GM12878 (cell line): ENCODE measurements at regions not wholly inside any gene's neighbourhood (a gene's known extent, or its start where the extent isn't known, plus 50 kb on each side); places are given as distances from the start of the nearest gene placed in this dataset.

Experiments
- ATAC-seq: fragments of 200-7000 bp; cut with Tn5 transposase; 3 replicates; pipeline ENCODE4 v1.9.1; 2020; ENCODE audit warnings: mild to moderate bottlenecking, moderate library complexity
- BruUV-seq: library from RNA; stranded (reverse); fragments of 400-500 nt; replicated peaks from 2 replicates; lab custom pipeline; 2021; lab: Mats Ljungman, UMichigan
- CTCF ChIA-PET: fragments of 300-600 bp; sonication (Branson Sonifier 250); formaldehyde crosslinking; extraction: SDS; loops from one replicate; lab custom pipeline; 2021; ENCODE audit warnings: inconsistent platforms; lab: Yijun Ruan, JAX
- POLR2A ChIA-PET: fragments of 350-600 bp; formaldehyde crosslinking; extraction: SDS; loops from one replicate; lab custom pipeline; 2021; ENCODE audit warnings: inconsistent platforms; lab: Charles Lee
- RAD21 ChIA-PET: fragments of 300-600 bp; sonication (Branson Sonifier 250); formaldehyde crosslinking; loops from one replicate; lab custom pipeline; 2023; ENCODE audit warnings: antibody characterized with exemption; ENCODE audit not compliant: unreplicated experiment; lab: Charles Lee
- SMC1A ChIA-PET: fragments of 300-600 bp; sonication (Branson Sonifier 250); formaldehyde crosslinking; loops from one replicate; lab custom pipeline; 2023; ENCODE audit not compliant: unreplicated experiment, uncharacterized antibody; lab: Charles Lee
- DNase-seq: peaks from one replicate; pipeline ENCODE4 v3.0.0-alpha.2; 2011; ENCODE audit warnings: low read depth, low spot score
- FAIRE-seq: peaks from 3 replicates; lab custom pipeline; 2011; peaks lifted over from hg19 to GRCh38; lab: Jason Lieb, UNC
- H2AFZ ChIP-seq: 2 replicates; pipeline ENCODE4 v1.6.0; 2011; ENCODE audit warnings: low read depth, low read length, control low read depth; ENCODE audit not compliant: control insufficient read depth
- H3K27ac ChIP-seq: 2 replicates; pipeline ENCODE4 v1.5.1; 2011; ENCODE audit warnings: control low read depth; ENCODE audit not compliant: control insufficient read depth, insufficient read depth
- H3K27me3 ChIP-seq, 2 experiments: replicated peaks in 1 of 2; 2 replicates each; pipeline versions ENCODE4 v1.6.0 to v1.6.1; 2011; ENCODE audit warnings: low read length in 1 of 2; ENCODE audit not compliant: control insufficient read depth in 2 of 2, insufficient read depth in 2 of 2
- H3K36me3 ChIP-seq, 2 experiments: 2 replicates each; pipeline ENCODE4 v1.5.1; 2011; ENCODE audit warnings: low read length in 1 of 2; ENCODE audit not compliant: control insufficient read depth in 2 of 2, insufficient read depth in 2 of 2
- H3K4me1 ChIP-seq: 2 replicates; pipeline ENCODE4 v1.6.1; 2011; ENCODE audit warnings: mild to moderate bottlenecking, low read length, moderate library complexity, mixed read lengths; ENCODE audit not compliant: control insufficient read depth, insufficient read depth
- H3K4me2 ChIP-seq: 2 replicates; pipeline ENCODE4 v1.6.0; 2011; ENCODE audit warnings: control low read depth; ENCODE audit not compliant: control insufficient read depth, insufficient read depth
- H3K4me3 ChIP-seq: fragments of 200-600 bp; sonication (generic); 2 replicates; pipeline ENCODE4 v1.5.1; 2016
- H3K79me2 ChIP-seq: 2 replicates; pipeline ENCODE4 v1.6.0; 2011; ENCODE audit warnings: low read length; ENCODE audit not compliant: control insufficient read depth, insufficient read depth
- H3K9ac ChIP-seq: 2 replicates; pipeline ENCODE4 v1.8.0; 2011; ENCODE audit warnings: low read length, control low read depth, mixed read lengths; ENCODE audit not compliant: control insufficient read depth, insufficient read depth
- H3K9me3 ChIP-seq: replicated peaks from 3 replicates; pipeline ENCODE4 v1.5.1; 2011; ENCODE audit warnings: mild to moderate bottlenecking, low read length; ENCODE audit not compliant: control insufficient read depth, insufficient read depth
- H4K20me1 ChIP-seq: 2 replicates; pipeline ENCODE4 v1.6.0; 2011; ENCODE audit not compliant: control insufficient read depth, insufficient read depth
- BMI1 ChIP-seq: fragments of 450-650 bp; IDR thresholded peaks from 2 replicates; pipeline ENCODE4 v1.6.1; 2016; ENCODE audit warnings: mild to moderate bottlenecking, moderate library complexity, borderline replicate concordance
- BRCA1 ChIP-seq: IDR thresholded peaks from 2 replicates; pipeline ENCODE4 v1.6.1; 2011; ENCODE audit warnings: low read depth, low read length, improper control_type of control experiment
- FOXK2 ChIP-seq: fragments of 450-650 bp; IDR thresholded peaks from 2 replicates; pipeline ENCODE4 v1.6.1; 2017; ENCODE audit warnings: mild to moderate bottlenecking, moderate library complexity
- HDAC6 ChIP-seq: fragments of 200-600 bp; sonication (generic); IDR thresholded peaks from one replicate; pipeline ENCODE4 v1.8.0; 2017; ENCODE audit warnings: antibody characterized with exemption; ENCODE audit not compliant: unreplicated experiment
- MLLT1 ChIP-seq: fragments of 450-650 bp; IDR thresholded peaks from 2 replicates; pipeline ENCODE4 v1.6.1; 2016; ENCODE audit warnings: mild to moderate bottlenecking
- MTA3 ChIP-seq: IDR thresholded peaks from 2 replicates; pipeline ENCODE4 v1.6.1; 2012; ENCODE audit warnings: low read length, inconsistent platforms, borderline replicate concordance
- NR2C2 ChIP-seq: IDR thresholded peaks from 2 replicates; pipeline ENCODE4 v1.6.1; 2011; ENCODE audit warnings: borderline replicate concordance, low read depth; ENCODE audit not compliant: control insufficient read depth, insufficient read length
- PRDM15 ChIP-seq: fragments of 450-650 bp; formaldehyde crosslinking; IDR thresholded peaks from 2 replicates; pipeline ENCODE4 v1.4.0; 2020; ENCODE audit warnings: mild to moderate bottlenecking, moderate library complexity
- RAD51 ChIP-seq: fragments of 450-650 bp; IDR thresholded peaks from 2 replicates; pipeline ENCODE4 v1.6.1; 2016; ENCODE audit warnings: moderate library complexity, mild to moderate bottlenecking, inconsistent platforms
- SIN3A ChIP-seq: IDR thresholded peaks from 2 replicates; pipeline ENCODE4 v1.6.1; 2012; ENCODE audit warnings: low read depth, low read length, improper control_type of control experiment
- SMC3 ChIP-seq: IDR thresholded peaks from 2 replicates; pipeline ENCODE4 v1.6.1; 2011; ENCODE audit warnings: low read length, improper control_type of control experiment, borderline replicate concordance
- SP1 ChIP-seq: IDR thresholded peaks from one replicate; pipeline ENCODE4 v1.6.1; 2011; ENCODE audit warnings: low read depth, low read length
- TBL1XR1 ChIP-seq: IDR thresholded peaks from 2 replicates; pipeline ENCODE4 v1.6.1; 2012; ENCODE audit warnings: low read depth, low read length, improper control_type of control experiment
- TCF12 ChIP-seq: IDR thresholded peaks from 2 replicates; pipeline ENCODE4 v1.6.1; 2011; ENCODE audit warnings: low read depth, mild to moderate bottlenecking, low read length
- TCF7 ChIP-seq: IDR thresholded peaks from 2 replicates; pipeline ENCODE4 v1.6.1; 2014; ENCODE audit warnings: antibody characterized with exemption, borderline replicate concordance
- WGBS: methylation state at CpG from one replicate; pipeline ENCODE4 v1.1.6; 2016; ENCODE audit warnings: low lambda C conversion rate; ENCODE audit not compliant: insufficient replicate concordance, insufficient coverage; ENCODE audit errors: missing lambda C conversion rate; 5-methylcytosine and 5-hydroxymethylcytosine counted together
- in situ Hi-C: fragments of 300-500 bp; cut with MboI; formaldehyde crosslinking; loops from 9 replicates; pipeline ENCODE4 v1.14.3; 2018; ENCODE audit warnings: mixed read lengths
- intact Hi-C: fragments of 100-400 bp; cut with micrococcal nuclease; formaldehyde crosslinking; loops from one replicate; pipeline ENCODE4 v1.14.2; 2022; ENCODE audit not compliant: unreplicated experiment
- TF ChIP-seq, protein P1 (sequence below): fragments of 150-350 bp; IDR thresholded peaks from 2 replicates; pipeline ENCODE4 v1.6.1; 2014; ENCODE audit warnings: mild to moderate bottlenecking, low read depth, low read length

- TF ChIP-seq, protein P1, sequence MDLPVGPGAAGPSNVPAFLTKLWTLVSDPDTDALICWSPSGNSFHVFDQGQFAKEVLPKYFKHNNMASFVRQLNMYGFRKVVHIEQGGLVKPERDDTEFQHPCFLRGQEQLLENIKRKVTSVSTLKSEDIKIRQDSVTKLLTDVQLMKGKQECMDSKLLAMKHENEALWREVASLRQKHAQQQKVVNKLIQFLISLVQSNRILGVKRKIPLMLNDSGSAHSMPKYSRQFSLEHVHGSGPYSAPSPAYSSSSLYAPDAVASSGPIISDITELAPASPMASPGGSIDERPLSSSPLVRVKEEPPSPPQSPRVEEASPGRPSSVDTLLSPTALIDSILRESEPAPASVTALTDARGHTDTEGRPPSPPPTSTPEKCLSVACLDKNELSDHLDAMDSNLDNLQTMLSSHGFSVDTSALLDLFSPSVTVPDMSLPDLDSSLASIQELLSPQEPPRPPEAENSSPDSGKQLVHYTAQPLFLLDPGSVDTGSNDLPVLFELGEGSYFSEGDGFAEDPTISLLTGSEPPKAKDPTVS, result no peak
- TF ChIP-seq MLLT1 (no peak), RAD51 (no peak), NR2C2 (no peak), BMI1 (no peak), SP1 (no peak), TBL1XR1 (no peak)
These were observed 119.1 kb upstream of the SLC25A36 start (continued) for GRCh38 chr3:140822401-140823047.

GRCh38 chr3:140823106-140823505 is 118.5 kb upstream of the SLC25A36 start:
- no TSS peak for BruUV-seq
- H3K9me3 ChIP-seq, result no peaks in the 10 kb centered on the region
- ChIA-PET CTCF (no interaction called here), POLR2A (no interaction called here), SMC1A (no interaction called here), RAD21 (no interaction called here)
- no peaks in the 10 kb centered on the region for H3K27me3 ChIP-seq
- in situ Hi-C loops (no loop called here), intact Hi-C loops (no loop called here)
- no peak overlapping the region for H3K4me3 ChIP-seq
- H3K27ac ChIP-seq, result no peak overlapping the region
- H3K36me3 ChIP-seq, result no peaks in the 10 kb centered on the region
- no peaks in the 10 kb centered on the region for H4K20me1 ChIP-seq
- FAIRE-seq (no peak), ATAC-seq (no peak), DNase-seq (no peak)
- no peaks in the 10 kb centered on the region for H3K79me2 ChIP-seq
- no peak overlapping the region for H3K4me2 ChIP-seq
- H2AFZ ChIP-seq, result no peak overlapping the region
- WGBS, result 6% methylated on average over 1 of the region's 1 CpG
- no peak for TF ChIP-seq BRCA1
- no peak for TF ChIP-seq FOXK2
- no peak for TF ChIP-seq TCF7
- no peak for TF ChIP-seq TBL1XR1
- no peak for TF ChIP-seq SIN3A
- TF ChIP-seq SMC3, result no peak
- TF ChIP-seq MTA3, result no peak
- TF ChIP-seq PRDM15 (CRISPR knock-in tag), result no peak
- TF ChIP-seq HDAC6, result no peak
- TF ChIP-seq TCF12, result no peak
- no peaks in the 10 kb centered on the region for H3K4me1 ChIP-seq
- H3K9ac ChIP-seq, result no peak overlapping the region
